Peyer's patch (tissue), 4 donors: ENCODE measurements at regions not wholly inside any gene's neighbourhood (a gene's known extent, or its start where the extent isn't known, plus 50 kb on each side); places are given as distances from the start of the nearest gene placed in this dataset.

Experiments used
- POLR2A ChIP-seq, 2 donors: fragments of 450-650 bp; IDR thresholded peaks; one replicate each; pipeline ENCODE4 v1.5.1; 2017; ENCODE audit warnings: antibody characterized with exemption in 2 of 2, mild to moderate bottlenecking in 2 of 2, moderate library complexity in 2 of 2
- TF ChIP-seq, protein P1 (sequence below), 6 experiments: fragments of 450-650 bp in 4 of 6; fragments of 200-600 bp in 2 of 6; sonication (generic) in 1 of 6; IDR thresholded peaks; one replicate each; pipeline ENCODE4 v1.5.1; 2017 to 2019; ENCODE audit warnings: antibody characterized with exemption in 6 of 6, mild to moderate bottlenecking in 3 of 6, moderate library complexity in 1 of 6

GRCh38 chr7:116433246-116433645, 66.3 kb upstream of the CAV2 start:
- TF ChIP-seq, protein P1, sequence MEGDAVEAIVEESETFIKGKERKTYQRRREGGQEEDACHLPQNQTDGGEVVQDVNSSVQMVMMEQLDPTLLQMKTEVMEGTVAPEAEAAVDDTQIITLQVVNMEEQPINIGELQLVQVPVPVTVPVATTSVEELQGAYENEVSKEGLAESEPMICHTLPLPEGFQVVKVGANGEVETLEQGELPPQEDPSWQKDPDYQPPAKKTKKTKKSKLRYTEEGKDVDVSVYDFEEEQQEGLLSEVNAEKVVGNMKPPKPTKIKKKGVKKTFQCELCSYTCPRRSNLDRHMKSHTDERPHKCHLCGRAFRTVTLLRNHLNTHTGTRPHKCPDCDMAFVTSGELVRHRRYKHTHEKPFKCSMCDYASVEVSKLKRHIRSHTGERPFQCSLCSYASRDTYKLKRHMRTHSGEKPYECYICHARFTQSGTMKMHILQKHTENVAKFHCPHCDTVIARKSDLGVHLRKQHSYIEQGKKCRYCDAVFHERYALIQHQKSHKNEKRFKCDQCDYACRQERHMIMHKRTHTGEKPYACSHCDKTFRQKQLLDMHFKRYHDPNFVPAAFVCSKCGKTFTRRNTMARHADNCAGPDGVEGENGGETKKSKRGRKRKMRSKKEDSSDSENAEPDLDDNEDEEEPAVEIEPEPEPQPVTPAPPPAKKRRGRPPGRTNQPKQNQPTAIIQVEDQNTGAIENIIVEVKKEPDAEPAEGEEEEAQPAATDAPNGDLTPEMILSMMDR (IDR thresholded peaks at IDR 0.05): no peak
- no peak for TF ChIP-seq POLR2A (IDR thresholded peaks at IDR 0.05)
